Suprapubic skin (tissue), 3 donors: ENCODE measurements at regions not wholly inside any gene's neighbourhood (a gene's known extent, or its start where the extent isn't known, plus 50 kb on each side); places are given as distances from the start of the nearest gene placed in this dataset.

Experiments
- CTCF ChIP-seq, 2 donors: fragments of 200-600 bp in 1 of 2; fragments of 450-650 bp in 1 of 2; sonication (generic) in 1 of 2; IDR thresholded peaks; one replicate each; pipeline ENCODE4 v1.5.1; 2016 to 2019; ENCODE audit warnings: antibody characterized with exemption in 2 of 2, mild to moderate bottlenecking in 1 of 2, moderate library complexity in 1 of 2
- EP300 ChIP-seq: sonication (generic); formaldehyde crosslinking; IDR thresholded peaks from one replicate; pipeline ENCODE4 v1.6.1; 2017; ENCODE audit warnings: antibody characterized with exemption
- POLR2A ChIP-seq, 2 donors: fragments of 450-650 bp; IDR thresholded peaks; one replicate each; pipeline ENCODE4 v1.6.1; 2017; ENCODE audit warnings: antibody characterized with exemption in 2 of 2, mild to moderate bottlenecking in 2 of 2, moderate library complexity in 2 of 2

DNA sequence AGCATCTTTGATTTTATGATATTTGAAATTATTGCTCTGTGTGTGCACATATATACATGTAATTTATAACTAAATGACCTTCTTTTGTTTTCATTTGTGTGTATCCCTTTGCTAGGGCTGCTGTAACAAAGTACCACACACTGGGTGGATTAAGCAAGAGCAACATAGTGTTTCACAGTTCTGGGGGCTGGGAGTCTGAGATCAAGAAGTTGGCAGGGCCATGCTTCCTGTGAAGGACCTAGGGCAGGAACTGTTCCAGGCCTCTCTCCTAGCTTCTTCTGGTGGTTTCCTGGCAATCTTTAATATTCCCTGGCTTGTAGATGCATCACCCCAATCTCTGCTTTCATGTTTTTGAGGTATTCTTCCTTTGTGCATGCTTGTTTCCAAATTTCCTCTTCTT lies 1043.9 kb downstream of the TSN start:
- TF ChIP-seq POLR2A (IDR thresholded peaks at IDR 0.05), result no peak
- no peak for TF ChIP-seq CTCF (IDR thresholded peaks at IDR 0.05)
- TF ChIP-seq EP300, result no peak
